GM23338 (cell line): ENCODE measurements at regions not wholly inside any gene's neighbourhood (a gene's known extent, or its start where the extent isn't known, plus 50 kb on each side); places are given as distances from the start of the nearest gene placed in this dataset.

Source experiments
- STAT1 ChIP-seq: IDR thresholded peaks from one replicate; pipeline ENCODE4 v1.6.1; 2016; ENCODE audit warnings: antibody characterized with exemption; ENCODE audit not compliant: unreplicated experiment
- ZNF331 ChIP-seq: fragments of 250-450 bp; sonication (Bioruptor Pico); IDR thresholded peaks from 2 replicates; pipeline ENCODE4 v1.5.0; 2020; ENCODE audit warnings: low read depth, mild to moderate bottlenecking, moderate library complexity
- TF ChIP-seq, protein P1 (sequence below): fragments of 250-450 bp; sonication (Bioruptor Pico); IDR thresholded peaks from 2 replicates; pipeline ENCODE4 v1.5.0; 2020; ENCODE audit warnings: mild to moderate bottlenecking, moderate library complexity
- TF ChIP-seq, protein P2 (sequence below): IDR thresholded peaks from one replicate; pipeline ENCODE4 v1.6.1; 2018; ENCODE audit warnings: antibody characterized with exemption; ENCODE audit not compliant: unreplicated experiment
- TF ChIP-seq, protein P3 (sequence below): IDR thresholded peaks from 2 replicates; pipeline ENCODE4 v1.6.1; 2016; ENCODE audit warnings: antibody characterized with exemption

DNA sequence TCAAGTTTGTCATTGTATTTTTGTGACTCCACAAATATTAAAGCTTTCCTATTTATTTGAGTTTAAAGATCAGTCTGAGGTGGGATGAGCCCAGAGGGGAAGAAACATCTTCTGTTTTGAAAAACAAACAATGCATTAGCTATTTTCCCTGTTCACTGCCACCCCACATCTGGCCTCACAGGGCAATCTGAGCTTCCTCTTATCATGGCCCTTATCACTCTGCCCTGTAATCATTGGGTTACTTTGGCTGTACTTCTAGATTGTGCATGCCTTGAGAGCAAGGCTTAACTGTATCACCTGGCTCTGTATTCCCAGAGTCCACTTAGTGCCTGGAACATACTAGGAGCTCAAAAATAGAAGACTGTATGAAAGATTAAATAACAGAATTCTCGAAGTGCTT is 241.6 kb upstream of the NT5C1B start (continued):
- TF ChIP-seq, protein P1, sequence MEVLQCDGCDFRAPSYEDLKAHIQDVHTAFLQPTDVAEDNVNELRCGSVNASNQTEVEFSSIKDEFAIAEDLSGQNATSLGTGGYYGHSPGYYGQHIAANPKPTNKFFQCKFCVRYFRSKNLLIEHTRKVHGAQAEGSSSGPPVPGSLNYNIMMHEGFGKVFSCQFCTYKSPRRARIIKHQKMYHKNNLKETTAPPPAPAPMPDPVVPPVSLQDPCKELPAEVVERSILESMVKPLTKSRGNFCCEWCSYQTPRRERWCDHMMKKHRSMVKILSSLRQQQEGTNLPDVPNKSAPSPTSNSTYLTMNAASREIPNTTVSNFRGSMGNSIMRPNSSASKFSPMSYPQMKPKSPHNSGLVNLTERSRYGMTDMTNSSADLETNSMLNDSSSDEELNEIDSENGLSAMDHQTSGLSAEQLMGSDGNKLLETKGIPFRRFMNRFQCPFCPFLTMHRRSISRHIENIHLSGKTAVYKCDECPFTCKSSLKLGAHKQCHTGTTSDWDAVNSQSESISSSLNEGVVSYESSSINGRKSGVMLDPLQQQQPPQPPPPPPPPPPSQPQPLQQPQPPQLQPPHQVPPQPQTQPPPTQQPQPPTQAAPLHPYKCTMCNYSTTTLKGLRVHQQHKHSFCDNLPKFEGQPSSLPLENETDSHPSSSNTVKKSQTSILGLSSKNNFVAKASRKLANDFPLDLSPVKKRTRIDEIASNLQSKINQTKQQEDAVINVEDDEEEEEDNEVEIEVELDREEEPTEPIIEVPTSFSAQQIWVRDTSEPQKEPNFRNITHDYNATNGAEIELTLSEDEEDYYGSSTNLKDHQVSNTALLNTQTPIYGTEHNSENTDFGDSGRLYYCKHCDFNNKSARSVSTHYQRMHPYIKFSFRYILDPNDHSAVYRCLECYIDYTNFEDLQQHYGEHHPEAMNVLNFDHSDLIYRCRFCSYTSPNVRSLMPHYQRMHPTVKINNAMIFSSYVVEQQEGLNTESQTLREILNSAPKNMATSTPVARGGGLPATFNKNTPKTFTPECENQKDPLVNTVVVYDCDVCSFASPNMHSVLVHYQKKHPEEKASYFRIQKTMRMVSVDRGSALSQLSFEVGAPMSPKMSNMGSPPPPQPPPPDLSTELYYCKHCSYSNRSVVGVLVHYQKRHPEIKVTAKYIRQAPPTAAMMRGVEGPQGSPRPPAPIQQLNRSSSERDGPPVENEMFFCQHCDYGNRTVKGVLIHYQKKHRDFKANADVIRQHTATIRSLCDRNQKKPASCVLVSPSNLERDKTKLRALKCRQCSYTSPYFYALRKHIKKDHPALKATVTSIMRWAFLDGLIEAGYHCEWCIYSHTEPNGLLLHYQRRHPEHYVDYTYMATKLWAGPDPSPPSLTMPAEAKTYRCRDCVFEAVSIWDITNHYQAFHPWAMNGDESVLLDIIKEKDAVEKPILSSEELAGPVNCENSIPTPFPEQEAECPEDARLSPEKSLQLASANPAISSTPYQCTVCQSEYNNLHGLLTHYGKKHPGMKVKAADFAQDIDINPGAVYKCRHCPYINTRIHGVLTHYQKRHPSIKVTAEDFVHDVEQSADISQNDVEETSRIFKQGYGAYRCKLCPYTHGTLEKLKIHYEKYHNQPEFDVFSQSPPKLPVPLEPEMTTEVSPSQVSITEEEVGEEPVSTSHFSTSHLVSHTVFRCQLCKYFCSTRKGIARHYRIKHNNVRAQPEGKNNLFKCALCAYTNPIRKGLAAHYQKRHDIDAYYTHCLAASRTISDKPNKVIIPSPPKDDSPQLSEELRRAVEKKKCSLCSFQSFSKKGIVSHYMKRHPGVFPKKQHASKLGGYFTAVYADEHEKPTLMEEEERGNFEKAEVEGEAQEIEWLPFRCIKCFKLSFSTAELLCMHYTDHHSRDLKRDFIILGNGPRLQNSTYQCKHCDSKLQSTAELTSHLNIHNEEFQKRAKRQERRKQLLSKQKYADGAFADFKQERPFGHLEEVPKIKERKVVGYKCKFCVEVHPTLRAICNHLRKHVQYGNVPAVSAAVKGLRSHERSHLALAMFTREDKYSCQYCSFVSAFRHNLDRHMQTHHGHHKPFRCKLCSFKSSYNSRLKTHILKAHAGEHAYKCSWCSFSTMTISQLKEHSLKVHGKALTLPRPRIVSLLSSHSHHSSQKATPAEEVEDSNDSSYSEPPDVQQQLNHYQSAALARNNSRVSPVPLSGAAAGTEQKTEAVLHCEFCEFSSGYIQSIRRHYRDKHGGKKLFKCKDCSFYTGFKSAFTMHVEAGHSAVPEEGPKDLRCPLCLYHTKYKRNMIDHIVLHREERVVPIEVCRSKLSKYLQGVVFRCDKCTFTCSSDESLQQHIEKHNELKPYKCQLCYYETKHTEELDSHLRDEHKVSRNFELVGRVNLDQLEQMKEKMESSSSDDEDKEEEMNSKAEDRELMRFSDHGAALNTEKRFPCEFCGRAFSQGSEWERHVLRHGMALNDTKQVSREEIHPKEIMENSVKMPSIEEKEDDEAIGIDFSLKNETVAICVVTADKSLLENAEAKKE = no peak
- TF ChIP-seq ZNF331 (CRISPR knock-in tag) (no peak), STAT1 (no peak)
- TF ChIP-seq, protein P2, sequence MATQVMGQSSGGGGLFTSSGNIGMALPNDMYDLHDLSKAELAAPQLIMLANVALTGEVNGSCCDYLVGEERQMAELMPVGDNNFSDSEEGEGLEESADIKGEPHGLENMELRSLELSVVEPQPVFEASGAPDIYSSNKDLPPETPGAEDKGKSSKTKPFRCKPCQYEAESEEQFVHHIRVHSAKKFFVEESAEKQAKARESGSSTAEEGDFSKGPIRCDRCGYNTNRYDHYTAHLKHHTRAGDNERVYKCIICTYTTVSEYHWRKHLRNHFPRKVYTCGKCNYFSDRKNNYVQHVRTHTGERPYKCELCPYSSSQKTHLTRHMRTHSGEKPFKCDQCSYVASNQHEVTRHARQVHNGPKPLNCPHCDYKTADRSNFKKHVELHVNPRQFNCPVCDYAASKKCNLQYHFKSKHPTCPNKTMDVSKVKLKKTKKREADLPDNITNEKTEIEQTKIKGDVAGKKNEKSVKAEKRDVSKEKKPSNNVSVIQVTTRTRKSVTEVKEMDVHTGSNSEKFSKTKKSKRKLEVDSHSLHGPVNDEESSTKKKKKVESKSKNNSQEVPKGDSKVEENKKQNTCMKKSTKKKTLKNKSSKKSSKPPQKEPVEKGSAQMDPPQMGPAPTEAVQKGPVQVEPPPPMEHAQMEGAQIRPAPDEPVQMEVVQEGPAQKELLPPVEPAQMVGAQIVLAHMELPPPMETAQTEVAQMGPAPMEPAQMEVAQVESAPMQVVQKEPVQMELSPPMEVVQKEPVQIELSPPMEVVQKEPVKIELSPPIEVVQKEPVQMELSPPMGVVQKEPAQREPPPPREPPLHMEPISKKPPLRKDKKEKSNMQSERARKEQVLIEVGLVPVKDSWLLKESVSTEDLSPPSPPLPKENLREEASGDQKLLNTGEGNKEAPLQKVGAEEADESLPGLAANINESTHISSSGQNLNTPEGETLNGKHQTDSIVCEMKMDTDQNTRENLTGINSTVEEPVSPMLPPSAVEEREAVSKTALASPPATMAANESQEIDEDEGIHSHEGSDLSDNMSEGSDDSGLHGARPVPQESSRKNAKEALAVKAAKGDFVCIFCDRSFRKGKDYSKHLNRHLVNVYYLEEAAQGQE = no peak
- TF ChIP-seq, protein P3, sequence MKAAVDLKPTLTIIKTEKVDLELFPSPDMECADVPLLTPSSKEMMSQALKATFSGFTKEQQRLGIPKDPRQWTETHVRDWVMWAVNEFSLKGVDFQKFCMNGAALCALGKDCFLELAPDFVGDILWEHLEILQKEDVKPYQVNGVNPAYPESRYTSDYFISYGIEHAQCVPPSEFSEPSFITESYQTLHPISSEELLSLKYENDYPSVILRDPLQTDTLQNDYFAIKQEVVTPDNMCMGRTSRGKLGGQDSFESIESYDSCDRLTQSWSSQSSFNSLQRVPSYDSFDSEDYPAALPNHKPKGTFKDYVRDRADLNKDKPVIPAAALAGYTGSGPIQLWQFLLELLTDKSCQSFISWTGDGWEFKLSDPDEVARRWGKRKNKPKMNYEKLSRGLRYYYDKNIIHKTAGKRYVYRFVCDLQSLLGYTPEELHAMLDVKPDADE = no peak
